ENCODE measurements at regions not wholly inside any gene's neighbourhood (a gene's known extent, or its start where the extent isn't known, plus 50 kb on each side); places are given as distances from the start of the nearest gene placed in this dataset.
A peak's percentile ranks its signal among the peaks of the same experiment; 100 is the strongest.

DNA sequence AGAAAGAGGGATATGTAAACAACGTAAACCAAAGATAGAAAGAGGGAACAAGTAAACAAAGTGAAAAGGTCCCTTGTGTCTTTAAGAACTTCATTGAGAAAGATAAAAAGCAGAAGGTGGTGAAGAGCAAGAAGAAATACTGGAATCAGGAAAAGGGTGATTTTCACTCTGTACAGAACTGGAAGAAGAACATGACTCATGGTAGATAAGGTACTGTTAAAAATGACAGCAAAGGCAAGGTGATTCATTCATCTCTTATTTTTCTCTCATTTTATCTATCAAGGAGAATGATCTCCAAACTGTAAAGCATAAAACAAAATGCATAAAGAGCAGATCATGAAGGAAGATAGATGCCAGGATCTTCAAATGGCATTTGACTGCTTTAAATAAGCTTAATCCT, 724.6 kb upstream of the CELF4 start:
- WGBS (ENCODE audit: insufficient coverage), result 100% methylated on average over 1 of the region's 1 CpG
- no peaks in the 10 kb centered on the region for H3K27me3 ChIP-seq (ENCODE audit: control insufficient read depth, insufficient read depth, low read length)
- H3K27ac ChIP-seq (ENCODE audit: low read depth, low read length), result no peak overlapping the region
- no peak overlapping the region for H3K4me3 ChIP-seq (ENCODE audit: low read depth, low read length)
- no peaks in the 10 kb centered on the region for H3K9me3 ChIP-seq (ENCODE audit: control insufficient read depth, insufficient read depth, low read length)
- DNase-seq (ENCODE audit: low read depth in 4 of 6, low spot score in 6 of 6), result no peak
- no peaks in the 10 kb centered on the region for H3K36me3 ChIP-seq (ENCODE audit: control insufficient read depth, insufficient read depth, low read length)
- no peaks in the 10 kb centered on the region for H3K4me1 ChIP-seq (ENCODE audit: control insufficient read depth, insufficient read depth, low read length)

DNA sequence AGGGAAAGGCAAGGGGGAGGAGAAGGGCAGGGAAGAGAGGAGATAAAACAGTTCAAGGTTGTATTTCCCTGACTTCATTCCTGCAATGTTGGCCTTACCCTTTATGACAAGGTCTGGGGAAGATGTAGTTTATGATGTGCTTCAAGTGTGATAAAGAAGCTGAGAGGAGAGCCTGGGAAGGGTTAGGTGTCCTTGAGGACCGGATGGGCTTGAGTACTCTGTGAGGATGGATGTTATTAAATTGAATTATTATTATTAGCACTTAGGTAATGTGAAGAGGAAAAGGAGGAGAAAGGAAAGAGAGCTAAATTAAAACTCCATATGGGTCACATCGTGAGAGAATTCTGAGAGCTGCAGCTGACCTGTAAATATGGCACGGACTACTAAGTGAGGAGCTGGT, 719.4 kb upstream of the CELF4 start:
- peak in 1 of 6 donors; percentile 25 for DNase-seq (ENCODE audit: low read depth in 4 of 6, low spot score in 6 of 6)
- H3K27me3 ChIP-seq (ENCODE audit: control insufficient read depth, insufficient read depth, low read length), result no peaks in the 10 kb centered on the region
- WGBS (ENCODE audit: insufficient coverage), result 83% methylated on average over 1 of the region's 3 CpGs
- H3K36me3 ChIP-seq (ENCODE audit: control insufficient read depth, insufficient read depth, low read length), result no peaks in the 10 kb centered on the region
- H3K9me3 ChIP-seq (ENCODE audit: control insufficient read depth, insufficient read depth, low read length), result no peaks in the 10 kb centered on the region
- no peaks in the 10 kb centered on the region for H3K4me1 ChIP-seq (ENCODE audit: control insufficient read depth, insufficient read depth, low read length)
- H3K27ac ChIP-seq (ENCODE audit: low read depth, low read length), result no peak overlapping the region
- H3K4me3 ChIP-seq (ENCODE audit: low read depth, low read length), result no peak overlapping the region

DNA sequence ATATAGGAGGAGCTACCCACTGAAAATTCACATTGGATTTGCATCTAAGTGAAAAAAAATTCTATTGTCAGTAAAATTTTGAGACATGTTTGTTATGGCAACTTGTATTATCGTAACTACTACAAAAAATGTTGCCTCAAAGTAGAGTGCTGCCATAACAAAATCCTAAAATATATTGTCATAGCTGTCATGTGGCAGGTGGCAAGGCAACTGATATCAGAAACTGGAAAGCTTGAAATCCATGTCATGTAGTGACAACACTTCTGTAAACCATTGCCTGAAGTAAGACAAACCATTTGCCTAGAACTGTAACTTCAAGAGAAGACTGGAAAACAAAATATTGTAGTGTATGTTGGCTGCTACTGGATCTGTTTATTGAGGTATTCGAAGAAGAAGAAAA, 697.5 kb upstream of the CELF4 start:
- no peaks in the 10 kb centered on the region for H3K27me3 ChIP-seq (ENCODE audit: control insufficient read depth, insufficient read depth, low read length)
- no peaks in the 10 kb centered on the region for H3K9me3 ChIP-seq (ENCODE audit: control insufficient read depth, insufficient read depth, low read length)
- H3K4me1 ChIP-seq (ENCODE audit: control insufficient read depth, insufficient read depth, low read length), result no peaks in the 10 kb centered on the region
- H3K4me3 ChIP-seq (ENCODE audit: low read depth, low read length), result no peak overlapping the region
- no peak overlapping the region for H3K27ac ChIP-seq (ENCODE audit: low read depth, low read length)
- DNase-seq (ENCODE audit: low read depth in 4 of 6, low spot score in 6 of 6), result peak in 1 of 6 donors; percentile 69
- WGBS (ENCODE audit: insufficient coverage), result no CpG with 5 or more reads among the region's 2 CpGs
- no peaks in the 10 kb centered on the region for H3K36me3 ChIP-seq (ENCODE audit: control insufficient read depth, insufficient read depth, low read length)

DNA sequence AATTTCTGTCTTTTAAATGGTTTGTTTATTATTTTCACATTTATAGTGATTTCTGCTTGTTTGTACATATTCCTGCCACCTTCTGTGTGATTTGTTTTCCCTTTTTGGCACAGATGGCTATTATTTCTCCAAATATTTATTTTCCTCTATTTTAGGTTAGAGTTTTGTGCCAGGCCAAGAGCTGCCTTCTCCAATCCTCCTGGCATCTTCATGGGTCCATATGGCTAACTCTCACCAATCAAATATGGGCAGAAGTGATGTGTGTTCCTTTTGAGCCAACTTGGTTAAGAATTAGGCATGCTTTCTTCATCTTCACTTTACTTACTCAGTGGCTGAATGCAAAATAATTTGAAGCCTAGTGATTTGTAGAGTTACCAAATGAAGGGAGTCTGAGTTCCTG, 697.1 kb upstream of the CELF4 start:
- peak in 1 of 6 donors; percentile 85 for DNase-seq (ENCODE audit: low read depth in 4 of 6, low spot score in 6 of 6)
- Histone ChIP-seq H3K4me3 (ENCODE audit: low read depth, low read length) (no peak overlapping the region), H3K36me3 (ENCODE audit: control insufficient read depth, insufficient read depth, low read length) (no peaks in the 10 kb centered on the region), H3K27me3 (ENCODE audit: control insufficient read depth, insufficient read depth, low read length) (no peaks in the 10 kb centered on the region), H3K9me3 (ENCODE audit: control insufficient read depth, insufficient read depth, low read length) (no peaks in the 10 kb centered on the region), H3K4me1 (ENCODE audit: control insufficient read depth, insufficient read depth, low read length) (no peaks in the 10 kb centered on the region), H3K27ac (ENCODE audit: low read depth, low read length) (no peak overlapping the region)

DNA sequence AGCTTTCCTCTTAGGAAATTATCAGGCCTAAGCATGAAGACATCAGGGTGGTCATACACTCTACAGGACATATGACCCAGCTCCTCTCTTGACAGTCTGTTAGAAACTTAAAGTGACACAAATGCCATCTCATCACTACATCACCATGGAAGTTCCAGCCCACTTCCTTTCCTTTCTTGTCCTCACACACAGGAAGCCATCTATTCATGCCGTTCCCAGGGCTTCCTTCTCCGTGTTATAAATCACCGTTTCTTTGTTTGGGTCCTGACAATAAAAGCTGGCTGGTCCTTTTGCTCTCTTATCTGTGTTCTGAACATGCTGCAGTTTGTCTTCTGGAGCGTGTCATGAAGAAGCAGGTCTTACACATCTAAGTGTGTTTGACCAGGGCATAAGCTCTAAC, 692.1 kb upstream of the CELF4 start:
- WGBS (ENCODE audit: insufficient coverage), result 40% methylated on average over 3 of the region's 4 CpGs
- no peak for DNase-seq (ENCODE audit: low read depth in 4 of 6, low spot score in 6 of 6)
- Histone ChIP-seq H3K36me3 (ENCODE audit: control insufficient read depth, insufficient read depth, low read length) (no peaks in the 10 kb centered on the region), H3K9me3 (ENCODE audit: control insufficient read depth, insufficient read depth, low read length) (no peaks in the 10 kb centered on the region), H3K27ac (ENCODE audit: low read depth, low read length) (no peak overlapping the region), H3K4me3 (ENCODE audit: low read depth, low read length) (no peak overlapping the region), H3K27me3 (ENCODE audit: control insufficient read depth, insufficient read depth, low read length) (no peaks in the 10 kb centered on the region), H3K4me1 (ENCODE audit: control insufficient read depth, insufficient read depth, low read length) (no peaks in the 10 kb centered on the region)

DNA sequence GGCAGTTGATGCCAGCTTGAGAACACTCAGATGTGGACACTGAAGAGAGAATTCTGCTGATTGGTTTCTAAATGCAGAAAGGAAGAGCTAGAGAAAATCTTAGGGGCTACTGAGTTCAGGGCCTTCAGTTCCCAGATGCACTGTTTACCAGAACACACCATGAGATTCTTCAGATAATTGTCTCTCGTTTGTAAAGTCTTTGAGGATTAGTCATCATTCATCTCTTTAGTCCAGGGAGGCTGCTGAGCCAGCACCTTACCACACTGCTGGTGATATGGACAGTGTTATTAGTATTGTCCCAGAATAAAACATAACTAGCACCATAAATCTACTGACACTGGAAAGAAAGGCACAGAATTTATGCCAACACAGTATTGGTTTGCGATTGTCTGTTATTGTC, 690.8 kb upstream of the CELF4 start:
- Histone ChIP-seq H3K4me3 (ENCODE audit: low read depth, low read length) (no peak overlapping the region), H3K9me3 (ENCODE audit: control insufficient read depth, insufficient read depth, low read length) (no peaks in the 10 kb centered on the region), H3K4me1 (ENCODE audit: control insufficient read depth, insufficient read depth, low read length) (no peaks in the 10 kb centered on the region), H3K27me3 (ENCODE audit: control insufficient read depth, insufficient read depth, low read length) (no peaks in the 10 kb centered on the region), H3K36me3 (ENCODE audit: control insufficient read depth, insufficient read depth, low read length) (no peaks in the 10 kb centered on the region), H3K27ac (ENCODE audit: low read depth, low read length) (no peak overlapping the region)
- WGBS (ENCODE audit: insufficient coverage), result 80% methylated on average over 1 of the region's 2 CpGs
- no peak for DNase-seq (ENCODE audit: low read depth in 4 of 6, low spot score in 6 of 6)

DNA sequence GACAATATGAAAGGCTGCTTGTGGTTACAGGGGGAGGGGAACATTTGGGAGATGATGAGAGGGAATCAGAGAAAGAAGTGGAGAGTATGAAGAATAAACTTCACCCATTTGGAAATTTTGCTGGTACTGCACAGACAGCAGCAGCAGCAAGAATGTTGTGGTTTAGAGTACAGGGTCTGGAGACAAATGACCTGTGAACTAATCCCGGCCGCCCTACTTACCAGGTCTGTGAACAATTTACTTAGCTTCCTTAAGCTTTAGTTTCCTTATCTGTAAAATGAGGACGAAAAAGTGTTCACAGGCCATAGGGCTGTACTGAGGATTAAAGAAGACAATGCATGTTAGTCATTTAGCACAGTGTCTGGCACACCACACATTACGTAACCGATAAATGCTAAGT, 685.4 kb upstream of the CELF4 start:
- H3K36me3 ChIP-seq (ENCODE audit: control insufficient read depth, insufficient read depth, low read length), result no peaks in the 10 kb centered on the region
- H3K4me1 ChIP-seq (ENCODE audit: control insufficient read depth, insufficient read depth, low read length), result no peaks in the 10 kb centered on the region
- H3K4me3 ChIP-seq (ENCODE audit: low read depth, low read length), result no peak overlapping the region
- H3K9me3 ChIP-seq (ENCODE audit: control insufficient read depth, insufficient read depth, low read length), result no peaks in the 10 kb centered on the region
- H3K27ac ChIP-seq (ENCODE audit: low read depth, low read length), result no peak overlapping the region
- H3K27me3 ChIP-seq (ENCODE audit: control insufficient read depth, insufficient read depth, low read length), result no peaks in the 10 kb centered on the region
- whole genome bisulfite sequencing (ENCODE audit: insufficient coverage), result 80% methylated on average over 2 of the region's 5 CpGs
- no peak for DNase-seq (ENCODE audit: low read depth in 4 of 6, low spot score in 6 of 6)

DNA sequence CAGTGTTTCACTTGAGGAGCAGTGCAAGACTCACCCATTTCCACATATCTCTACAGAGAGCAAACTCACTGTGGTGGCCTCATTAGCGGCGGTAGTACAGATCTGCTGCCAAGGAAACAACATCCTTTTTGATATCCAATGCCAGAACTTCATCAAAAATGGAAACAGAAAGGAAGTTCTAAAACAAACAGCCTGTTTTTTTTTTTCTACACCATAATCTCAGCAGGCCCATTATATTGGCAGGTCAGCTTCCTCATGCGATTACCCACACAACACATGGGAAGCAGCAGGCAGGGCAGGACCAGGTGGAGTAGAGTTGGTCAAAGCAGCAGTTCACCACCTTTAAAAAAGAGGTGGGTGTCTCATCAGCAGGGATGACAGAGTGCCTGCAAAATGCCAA, 678.9 kb upstream of the CELF4 start:
- H3K4me3 ChIP-seq (ENCODE audit: low read depth, low read length), result no peak overlapping the region
- no peak for DNase-seq (ENCODE audit: low read depth in 4 of 6, low spot score in 6 of 6)
- WGBS (ENCODE audit: insufficient coverage), result 88% methylated on average over 2 of the region's 3 CpGs
- no peaks in the 10 kb centered on the region for H3K27me3 ChIP-seq (ENCODE audit: control insufficient read depth, insufficient read depth, low read length)
- H3K9me3 ChIP-seq (ENCODE audit: control insufficient read depth, insufficient read depth, low read length), result no peaks in the 10 kb centered on the region
- H3K4me1 ChIP-seq (ENCODE audit: control insufficient read depth, insufficient read depth, low read length), result no peaks in the 10 kb centered on the region
- no peak overlapping the region for H3K27ac ChIP-seq (ENCODE audit: low read depth, low read length)
- H3K36me3 ChIP-seq (ENCODE audit: control insufficient read depth, insufficient read depth, low read length), result no peaks in the 10 kb centered on the region

DNA sequence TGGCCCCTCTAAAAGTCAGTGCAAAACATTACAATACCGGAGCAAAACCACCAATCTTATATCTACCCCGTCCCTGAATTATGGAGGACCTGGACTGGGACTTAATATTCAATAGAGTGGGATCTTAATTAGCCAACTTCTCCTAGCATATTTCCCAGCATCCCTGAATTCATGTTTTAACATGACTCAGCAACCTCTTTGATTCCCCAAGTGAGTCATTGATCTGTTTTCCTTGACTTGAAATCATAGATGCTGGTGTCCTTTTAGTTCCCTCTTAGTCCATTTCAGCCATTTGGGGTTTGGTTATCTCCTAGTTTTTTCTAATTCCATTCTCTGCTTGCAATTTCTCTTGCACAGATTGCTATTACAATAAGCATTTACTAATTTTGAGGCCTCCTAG, 677.7 kb upstream of the CELF4 start:
- no peak for DNase-seq (ENCODE audit: low read depth in 4 of 6, low spot score in 6 of 6)
- H3K4me1 ChIP-seq (ENCODE audit: control insufficient read depth, insufficient read depth, low read length), result no peaks in the 10 kb centered on the region
- no peak overlapping the region for H3K27ac ChIP-seq (ENCODE audit: low read depth, low read length)
- H3K36me3 ChIP-seq (ENCODE audit: control insufficient read depth, insufficient read depth, low read length), result no peaks in the 10 kb centered on the region
- no peak overlapping the region for H3K4me3 ChIP-seq (ENCODE audit: low read depth, low read length)
- no peaks in the 10 kb centered on the region for H3K27me3 ChIP-seq (ENCODE audit: control insufficient read depth, insufficient read depth, low read length)
- WGBS (ENCODE audit: insufficient coverage), result no CpG with 5 or more reads among the region's 2 CpGs
- no peaks in the 10 kb centered on the region for H3K9me3 ChIP-seq (ENCODE audit: control insufficient read depth, insufficient read depth, low read length)

DNA sequence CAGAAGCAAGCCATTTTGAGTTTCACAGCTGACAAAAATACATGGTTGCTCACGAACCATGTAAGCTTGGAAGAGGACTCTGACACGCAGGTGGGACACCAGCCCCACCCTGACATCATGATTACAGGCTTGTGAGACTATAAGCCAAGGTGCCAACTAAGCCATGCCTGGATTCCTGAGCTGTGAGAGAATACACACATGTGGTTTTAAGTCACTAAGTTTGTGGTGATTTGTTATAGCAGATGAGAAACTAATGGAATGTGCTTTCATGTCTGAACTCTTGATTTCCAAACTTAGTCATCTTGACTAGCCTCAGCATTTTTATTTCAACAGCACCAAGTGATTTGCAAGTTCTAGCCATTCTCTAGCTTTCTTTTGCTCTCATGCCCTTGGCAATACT, 676.1 kb upstream of the CELF4 start:
- Histone ChIP-seq H3K4me3 (ENCODE audit: low read depth, low read length) (no peak overlapping the region), H3K27ac (ENCODE audit: low read depth, low read length) (no peak overlapping the region), H3K4me1 (ENCODE audit: control insufficient read depth, insufficient read depth, low read length) (no peaks in the 10 kb centered on the region), H3K9me3 (ENCODE audit: control insufficient read depth, insufficient read depth, low read length) (no peaks in the 10 kb centered on the region), H3K27me3 (ENCODE audit: control insufficient read depth, insufficient read depth, low read length) (no peaks in the 10 kb centered on the region), H3K36me3 (ENCODE audit: control insufficient read depth, insufficient read depth, low read length) (no peaks in the 10 kb centered on the region)
- WGBS (ENCODE audit: insufficient coverage), result 92% methylated on average over 2 of the region's 2 CpGs
- DNase-seq (ENCODE audit: low read depth in 4 of 6, low spot score in 6 of 6), result no peak

DNA sequence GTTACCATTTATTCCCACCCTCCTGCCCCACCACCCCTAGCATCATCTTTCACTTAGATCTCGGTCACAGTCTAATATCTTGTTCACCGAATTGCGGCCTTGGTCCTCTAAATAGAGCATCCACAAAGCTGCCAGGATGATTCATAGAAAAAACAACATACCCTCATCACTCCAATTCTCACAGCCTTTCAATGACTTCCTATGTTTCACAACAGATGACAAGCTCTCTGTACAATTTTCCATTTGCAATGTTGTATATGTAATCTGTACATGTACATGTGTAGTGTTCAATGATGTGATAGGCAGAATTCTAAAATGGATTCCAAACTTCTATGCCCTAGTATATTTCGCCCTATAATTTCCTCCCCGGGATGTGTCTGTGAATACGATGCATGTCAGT, 675.6 kb upstream of the CELF4 start:
- DNase-seq (ENCODE audit: low read depth in 4 of 6, low spot score in 6 of 6), result no peak
- 98% methylated on average over 4 of the region's 6 CpGs for WGBS (ENCODE audit: insufficient coverage)
- no peaks in the 10 kb centered on the region for H3K36me3 ChIP-seq (ENCODE audit: control insufficient read depth, insufficient read depth, low read length)
- H3K27ac ChIP-seq (ENCODE audit: low read depth, low read length), result no peak overlapping the region
- no peak overlapping the region for H3K4me3 ChIP-seq (ENCODE audit: low read depth, low read length)
- no peaks in the 10 kb centered on the region for H3K9me3 ChIP-seq (ENCODE audit: control insufficient read depth, insufficient read depth, low read length)
- no peaks in the 10 kb centered on the region for H3K27me3 ChIP-seq (ENCODE audit: control insufficient read depth, insufficient read depth, low read length)
- no peaks in the 10 kb centered on the region for H3K4me1 ChIP-seq (ENCODE audit: control insufficient read depth, insufficient read depth, low read length)
